Parathyroid adenoma (tissue), 2 donors: ENCODE measurements at regions not wholly inside any gene's neighbourhood (a gene's known extent, or its start where the extent isn't known, plus 50 kb on each side); places are given as distances from the start of the nearest gene placed in this dataset.

Experiments
- H2AFZ ChIP-seq: fragments of 300-600 bp; sonication (generic); one replicate; pipeline ENCODE4 v1.7.0; 2017; ENCODE audit warnings: antibody characterized with exemption, mild to moderate bottlenecking
- H3K27ac ChIP-seq: fragments of 300-600 bp; sonication (generic); one replicate; pipeline ENCODE4 v1.7.0; 2017
- H3K27me3 ChIP-seq: fragments of 300-600 bp; sonication (generic); one replicate; pipeline ENCODE4 v1.7.0; 2017; ENCODE audit warnings: low read length; ENCODE audit not compliant: control insufficient read depth, insufficient read depth
- H3K36me3 ChIP-seq: fragments of 300-600 bp; sonication (generic); one replicate; pipeline ENCODE4 v1.7.0; 2017; ENCODE audit warnings: low read length; ENCODE audit not compliant: control insufficient read depth, insufficient read depth
- H3K4me1 ChIP-seq: fragments of 300-600 bp; sonication (generic); one replicate; pipeline ENCODE4 v1.7.0; 2017; ENCODE audit warnings: control low read depth
- H3K4me2 ChIP-seq: fragments of 300-600 bp; sonication (generic); one replicate; pipeline ENCODE4 v1.7.0; 2017; ENCODE audit warnings: low read length
- H3K4me3 ChIP-seq: fragments of 300-600 bp; sonication (generic); one replicate; pipeline ENCODE4 v1.7.0; 2017; ENCODE audit warnings: low read depth, low read length
- H3K79me2 ChIP-seq: fragments of 300-600 bp; sonication (generic); one replicate; pipeline ENCODE4 v1.7.0; 2017; ENCODE audit warnings: control low read depth
- H3K9ac ChIP-seq: fragments of 300-600 bp; sonication (generic); one replicate; pipeline ENCODE4 v1.7.0; 2017; ENCODE audit warnings: mild to moderate bottlenecking
- H3K9me3 ChIP-seq: fragments of 300-600 bp; sonication (generic); one replicate; pipeline ENCODE4 v1.7.0; 2017; ENCODE audit warnings: low read length; ENCODE audit not compliant: control insufficient read depth
- CTCF ChIP-seq: fragments of 300-600 bp; sonication (generic); IDR thresholded peaks from one replicate; pipeline ENCODE4 v1.7.0; 2017; ENCODE audit warnings: antibody characterized with exemption, mild to moderate bottlenecking
- donor health status: primary hyperparathyroidism.

- Histone ChIP-seq H3K27me3 (no peaks in the 10 kb centered on the region), H3K9me3 (no peaks in the 10 kb centered on the region), H3K4me1 (no peaks in the 10 kb centered on the region), H3K27ac (no peak overlapping the region), H3K4me2 (no peak overlapping the region), H2AFZ (no peak overlapping the region), H3K9ac (no peak overlapping the region), H3K4me3 (no peak overlapping the region), H3K79me2 (no peaks in the 10 kb centered on the region), H3K36me3 (no peaks in the 10 kb centered on the region)
- TF ChIP-seq CTCF = no peak
These were observed 121.4 kb upstream of the ZBTB40 start for GRCh38 chr1:22330092-22330759.

GRCh38 chr1:22330760-22331119 is 120.9 kb upstream of the ZBTB40 start:
- Histone ChIP-seq H3K4me2 (no peak overlapping the region), H3K4me1 (no peaks in the 10 kb centered on the region), H3K4me3 (no peak overlapping the region), H3K9ac (no peak overlapping the region), H3K27me3 (no peaks in the 10 kb centered on the region), H3K9me3 (no peaks in the 10 kb centered on the region), H2AFZ (no peak overlapping the region), H3K36me3 (no peaks in the 10 kb centered on the region), H3K79me2 (no peaks in the 10 kb centered on the region), H3K27ac (no peak overlapping the region)
- no peak for TF ChIP-seq CTCF

- H2AFZ ChIP-seq = no peak overlapping the region
- H3K4me2 ChIP-seq = no peak overlapping the region
- no peaks in the 10 kb centered on the region for H3K4me1 ChIP-seq
- H3K27me3 ChIP-seq = no peaks in the 10 kb centered on the region
- no peak overlapping the region for H3K9ac ChIP-seq
- H3K36me3 ChIP-seq = no peaks in the 10 kb centered on the region
- no peaks in the 10 kb centered on the region for H3K79me2 ChIP-seq
- TF ChIP-seq CTCF = no peak
- no peak overlapping the region for H3K27ac ChIP-seq
- no peaks in the 10 kb centered on the region for H3K9me3 ChIP-seq
- no peak overlapping the region for H3K4me3 ChIP-seq
These were observed 119.8 kb upstream of the ZBTB40 start for GRCh38 chr1:22331618-22332423.

- Histone ChIP-seq H3K9me3 (no peaks in the 10 kb centered on the region), H3K9ac (no peak overlapping the region), H3K4me3 (no peak overlapping the region), H3K36me3 (no peaks in the 10 kb centered on the region), H3K27me3 (no peaks in the 10 kb centered on the region), H3K27ac (no peak overlapping the region), H3K4me2 (no peak overlapping the region), H3K79me2 (no peaks in the 10 kb centered on the region), H3K4me1 (no peaks in the 10 kb centered on the region), H2AFZ (no peak overlapping the region)
- TF ChIP-seq CTCF = no peak
These were observed 119.3 kb upstream of the ZBTB40 start for GRCh38 chr1:22332424-22332717.
